HG03521 (cell line): ENCODE measurements at regions not wholly inside any gene's neighbourhood (a gene's known extent, or its start where the extent isn't known, plus 50 kb on each side); places are given as distances from the start of the nearest gene placed in this dataset.

Experiments used
- ATAC-seq: cut with Tn5 transposase; IDR thresholded peaks from one replicate; pipeline ENCODE4 v1.9.1; 2021; ENCODE audit warnings: mild to moderate bottlenecking, moderate library complexity; ENCODE audit not compliant: unreplicated experiment

- ATAC-seq, result no peak
Measured at GRCh38 chr3:167958141-167958540, 137.6 kb downstream of the GOLIM4 start.

- ATAC-seq, result no peak
Measured at GRCh38 chr3:167952969-167953368, 142.8 kb downstream of the GOLIM4 start.

GRCh38 chr3:167950212-167950611, 145.5 kb downstream of the GOLIM4 start:
- no peak for ATAC-seq

DNA sequence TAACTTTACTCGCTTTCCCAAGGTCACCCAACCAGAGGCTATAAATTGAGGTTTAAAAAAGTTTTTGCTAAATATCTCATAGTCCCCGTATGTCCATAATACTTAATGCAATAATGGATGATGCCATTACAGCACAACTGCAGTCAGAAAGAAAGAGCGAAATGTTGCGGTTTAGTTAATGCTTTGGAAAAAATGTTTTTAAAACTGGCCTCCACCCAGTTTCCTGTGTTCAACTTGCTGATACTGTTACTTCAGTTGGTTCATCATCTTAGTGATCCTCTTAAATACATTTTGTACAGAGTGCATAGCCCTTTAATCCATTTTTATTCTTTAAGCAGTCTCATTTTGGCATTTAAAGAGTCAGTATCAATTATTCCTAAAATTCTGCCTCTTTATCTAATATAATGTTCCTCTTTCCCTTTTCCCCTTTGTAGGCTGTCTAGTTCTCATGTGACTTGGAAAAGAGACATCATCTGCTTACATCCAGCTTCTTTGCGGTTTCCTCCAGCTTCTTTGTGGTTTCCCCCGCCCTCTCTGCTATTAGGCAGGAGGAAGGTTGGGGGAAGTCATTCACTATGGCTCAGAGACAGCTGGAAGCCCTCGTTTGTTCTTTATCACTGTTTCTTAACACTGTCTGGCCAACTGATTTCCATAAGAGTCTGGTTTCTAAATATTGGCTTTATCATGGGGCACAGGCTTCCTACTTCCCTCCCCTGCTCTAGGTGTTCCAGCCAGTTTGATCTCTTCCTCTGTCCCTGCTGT, 154.3 kb downstream of the GOLIM4 start:
- no peak for ATAC-seq

DNA sequence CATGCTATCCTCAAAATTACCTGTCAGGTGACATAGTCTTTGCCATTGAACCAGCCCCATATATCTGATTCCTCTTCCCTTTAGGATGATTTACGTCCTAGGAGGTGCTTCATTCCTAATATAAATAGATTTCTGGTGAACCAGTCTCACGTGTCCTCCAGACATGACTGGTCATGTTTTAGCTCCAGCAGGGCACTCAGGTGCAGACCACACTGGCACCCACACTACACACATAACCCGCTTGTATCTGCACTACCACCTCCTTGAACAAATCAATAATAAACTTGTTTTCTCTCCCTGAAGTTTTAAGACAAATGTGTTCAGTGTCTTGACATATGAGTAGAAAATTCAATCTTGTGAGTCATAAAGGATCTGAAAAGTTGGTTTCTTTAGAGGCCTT, 155.5 kb downstream of the GOLIM4 start:
- ATAC-seq, result no peak

DNA sequence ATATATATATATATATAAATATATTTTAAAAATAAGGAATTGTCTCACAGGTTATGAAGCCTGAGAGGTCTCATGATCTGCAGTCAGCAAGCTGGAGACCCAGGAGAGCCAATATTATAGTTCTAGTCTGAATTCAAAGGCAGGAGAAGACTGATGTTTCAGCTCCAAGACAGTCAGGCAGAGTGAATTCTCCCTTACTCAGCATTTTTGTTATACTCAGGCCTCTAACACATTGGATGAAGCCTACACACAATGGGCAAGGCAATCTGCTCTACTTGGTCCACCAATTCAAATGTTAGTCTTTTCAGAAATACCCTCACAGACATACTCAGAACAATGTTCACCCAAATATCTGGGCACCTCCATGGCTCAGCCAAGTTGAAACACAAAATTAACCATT, 157.2 kb downstream of the GOLIM4 start:
- no peak for ATAC-seq

DNA sequence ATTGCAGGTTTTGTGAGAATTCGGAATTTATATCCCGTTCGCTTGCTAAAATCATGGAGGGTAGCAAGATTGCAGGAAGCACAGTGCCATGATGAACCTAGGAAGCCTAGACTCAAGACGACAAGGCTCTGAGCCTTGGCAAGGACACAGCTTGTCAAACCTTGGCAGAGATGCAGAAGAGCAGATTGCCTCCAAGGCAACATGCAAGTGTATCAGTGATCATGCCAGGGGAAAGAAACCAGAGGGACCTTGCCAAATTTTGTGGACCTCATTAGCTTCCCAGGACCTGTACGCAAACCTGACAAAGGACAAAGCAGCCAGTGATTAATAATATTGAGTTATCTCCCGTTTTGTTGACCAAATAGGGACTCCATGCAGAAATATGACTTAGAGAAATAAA, 159.7 kb downstream of the GOLIM4 start:
- no peak for ATAC-seq

- ATAC-seq, result no peak
Measured at GRCh38 chr3:167930453-167930852, 165.3 kb downstream of the GOLIM4 start.

DNA sequence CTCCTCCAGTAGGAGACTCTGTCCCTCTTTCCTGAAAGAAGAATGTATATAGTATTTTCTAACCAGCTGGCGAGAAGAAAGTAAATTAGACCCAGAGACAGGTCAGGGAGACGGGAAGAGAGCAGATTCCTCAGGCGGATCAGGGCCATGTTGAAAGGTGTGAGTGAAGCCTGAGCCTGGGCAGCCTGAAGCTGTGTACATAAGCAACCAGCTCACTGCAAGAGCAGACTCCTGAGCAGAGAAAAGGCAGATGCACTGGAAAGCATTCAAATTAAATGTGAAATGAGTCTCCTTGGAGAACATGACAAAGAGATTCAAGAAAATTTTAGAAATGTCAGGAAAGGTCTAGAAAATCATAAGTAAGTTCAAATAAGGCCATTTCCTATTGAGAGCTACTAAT, 165.8 kb downstream of the GOLIM4 start:
- ATAC-seq, result no peak

GRCh38 chr3:167928381-167928780, 167.3 kb downstream of the GOLIM4 start:
- no peak for ATAC-seq

DNA sequence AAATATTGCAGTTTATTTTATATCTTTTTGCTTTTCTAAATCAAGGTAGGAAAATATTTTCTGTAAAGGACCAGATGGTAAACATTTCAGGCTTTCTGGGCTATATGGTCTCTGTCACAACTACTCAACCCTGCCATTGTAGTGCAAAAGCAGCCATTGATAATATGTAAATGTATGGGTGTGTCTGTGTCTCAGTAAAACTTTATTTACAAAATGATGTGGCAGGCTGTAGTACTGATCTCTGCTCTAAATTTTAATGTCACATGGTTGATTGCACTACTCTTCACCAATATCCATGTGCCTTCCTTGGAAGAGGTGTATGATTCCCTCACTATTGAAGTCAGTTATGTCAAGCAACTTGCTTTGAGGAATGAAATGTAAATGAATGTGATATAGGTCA, 175.0 kb downstream of the GOLIM4 start:
- no peak for ATAC-seq

DNA sequence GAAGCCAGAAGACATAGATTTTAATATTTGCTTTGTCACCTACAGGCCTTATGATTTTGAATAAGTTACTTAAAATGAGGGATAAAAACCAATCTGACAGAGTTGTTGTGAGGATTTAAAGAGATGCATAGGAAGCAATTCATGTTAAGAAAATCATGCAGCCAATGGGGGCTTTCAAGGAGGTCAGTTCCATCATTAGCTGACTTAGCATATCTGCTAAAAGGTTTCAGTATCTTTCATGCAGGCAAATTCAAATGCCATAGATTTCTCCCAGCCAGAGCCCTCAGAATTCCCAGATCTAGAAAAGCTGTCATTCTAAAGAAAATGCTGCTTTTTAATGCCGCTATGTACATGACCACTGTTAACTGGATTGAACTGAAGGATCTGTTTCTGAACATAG, 176.1 kb downstream of the GOLIM4 start:
- no peak for ATAC-seq

- no peak for ATAC-seq
Measured at GRCh38 chr3:167918686-167919085, 177.0 kb downstream of the GOLIM4 start.

DNA sequence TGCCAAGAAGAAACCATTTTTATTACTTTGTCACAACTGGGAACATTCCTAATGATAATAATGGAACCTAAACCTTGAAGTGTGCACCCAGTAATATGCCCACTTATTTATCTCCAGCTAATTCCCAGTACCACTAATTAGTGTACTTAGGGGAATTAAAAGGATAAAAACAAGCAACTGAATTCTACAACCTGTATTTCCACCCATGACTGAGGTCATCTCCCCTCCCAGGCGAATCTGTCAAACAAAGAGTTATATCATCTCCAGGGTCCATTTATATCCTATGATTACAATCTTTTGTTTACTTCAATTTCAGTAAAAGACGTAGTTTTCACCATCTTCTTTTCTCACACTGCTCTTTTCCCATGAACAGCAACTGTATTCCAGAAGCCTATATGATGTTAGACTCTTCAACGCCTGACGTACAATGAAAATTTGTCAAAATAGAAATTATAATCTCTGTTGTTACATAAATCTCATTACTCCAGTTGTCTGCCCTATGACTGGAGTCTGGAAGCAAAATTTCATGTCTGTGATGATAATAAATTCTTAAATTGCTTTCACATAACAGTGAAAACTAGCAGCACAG, 177.6 kb downstream of the GOLIM4 start:
- no peak for ATAC-seq

DNA sequence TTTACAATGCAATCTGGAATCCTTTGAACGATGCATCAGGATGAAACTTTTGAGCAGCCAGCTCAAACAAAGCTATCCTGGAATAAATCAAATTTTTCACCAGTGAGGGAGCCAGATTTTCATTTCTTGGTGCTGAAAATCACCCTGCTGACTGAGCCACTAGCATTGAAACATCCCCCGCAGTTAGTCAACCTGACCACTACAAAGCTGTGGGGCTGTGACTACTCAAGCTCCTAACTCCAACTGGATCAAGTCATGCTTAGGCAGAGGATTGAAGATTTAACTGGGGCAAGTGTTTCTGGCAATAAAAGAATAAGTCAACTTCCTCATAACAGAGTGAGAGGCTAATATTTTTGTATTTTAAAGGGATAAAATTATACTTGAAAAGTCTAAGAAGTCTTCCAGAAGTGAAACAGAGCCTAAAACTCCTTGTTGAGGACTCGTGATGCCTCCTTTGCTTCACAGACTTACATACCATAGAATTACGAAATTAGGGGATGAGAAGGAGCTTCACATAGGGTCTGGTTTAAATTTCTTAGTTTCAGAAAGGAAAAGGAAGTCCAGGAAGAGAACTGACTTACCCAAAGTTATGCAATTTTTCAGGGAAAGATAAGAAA, 177.8 kb downstream of the SERPINI1 start:
- no peak for ATAC-seq

GRCh38 chr3:167909952-167910351, 174.4 kb downstream of the SERPINI1 start:
- ATAC-seq, result no peak

GRCh38 chr3:167909504-167909896, 174.0 kb downstream of the SERPINI1 start:
- no peak for ATAC-seq

DNA sequence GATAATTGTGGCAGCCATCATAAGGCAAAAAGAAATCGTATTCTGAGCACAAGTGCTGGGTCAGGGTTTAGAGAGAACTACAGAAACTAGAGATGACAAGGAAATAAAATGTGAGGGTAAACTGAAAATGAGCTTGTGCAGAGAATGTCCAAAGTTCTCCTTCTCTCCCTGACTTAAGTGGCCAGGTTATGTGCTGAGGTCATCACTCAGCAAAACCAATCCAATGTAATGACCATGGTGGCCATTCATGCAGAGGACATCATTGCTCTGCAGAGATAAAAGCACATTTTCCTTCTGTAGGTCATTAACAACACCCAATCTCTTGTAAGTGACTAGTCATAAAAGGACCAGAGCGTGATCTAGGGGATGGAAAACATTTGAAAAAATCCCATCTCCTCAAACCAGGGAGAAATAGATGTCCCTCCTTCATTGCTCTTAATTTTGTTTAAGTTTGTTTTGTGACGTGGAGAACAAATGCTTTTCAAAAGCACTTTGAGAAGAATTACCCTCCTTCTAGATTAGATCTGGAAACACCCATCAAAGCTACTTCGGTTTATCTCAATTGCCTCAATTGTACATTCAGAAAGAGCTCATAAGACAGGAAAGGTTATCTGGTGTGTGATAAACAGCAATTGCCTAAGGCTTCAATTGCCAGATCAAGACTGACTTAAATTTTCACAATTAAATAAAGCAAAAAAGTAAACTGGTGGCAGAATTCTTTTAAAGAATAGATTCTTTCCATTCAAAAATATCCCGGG, 173.4 kb downstream of the SERPINI1 start:
- no peak for ATAC-seq

DNA sequence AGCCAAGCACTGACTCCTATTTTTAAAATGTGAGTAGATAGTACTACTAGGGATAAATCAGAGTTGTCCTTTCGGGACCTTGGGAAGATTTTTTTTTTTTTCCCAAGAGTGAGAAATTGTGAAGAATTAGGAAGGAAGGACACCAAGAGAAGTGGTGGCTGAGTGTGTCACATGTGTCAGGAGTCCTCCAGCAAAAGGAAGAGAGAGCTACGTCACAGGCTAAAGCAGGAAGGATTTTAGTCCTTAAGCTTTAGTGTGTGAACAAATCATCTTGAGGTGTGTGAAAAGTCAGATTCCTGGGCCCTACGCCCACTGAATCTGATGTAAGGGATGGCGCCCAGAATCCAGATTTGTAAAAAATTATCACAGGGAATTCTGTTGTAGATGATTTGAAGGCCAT, 172.7 kb downstream of the SERPINI1 start:
- no peak for ATAC-seq

- ATAC-seq, result no peak
Measured at GRCh38 chr3:167901138-167901537, 165.6 kb downstream of the SERPINI1 start.

- ATAC-seq, result no peak
Measured at GRCh38 chr3:167899093-167899492, 163.6 kb downstream of the SERPINI1 start.

DNA sequence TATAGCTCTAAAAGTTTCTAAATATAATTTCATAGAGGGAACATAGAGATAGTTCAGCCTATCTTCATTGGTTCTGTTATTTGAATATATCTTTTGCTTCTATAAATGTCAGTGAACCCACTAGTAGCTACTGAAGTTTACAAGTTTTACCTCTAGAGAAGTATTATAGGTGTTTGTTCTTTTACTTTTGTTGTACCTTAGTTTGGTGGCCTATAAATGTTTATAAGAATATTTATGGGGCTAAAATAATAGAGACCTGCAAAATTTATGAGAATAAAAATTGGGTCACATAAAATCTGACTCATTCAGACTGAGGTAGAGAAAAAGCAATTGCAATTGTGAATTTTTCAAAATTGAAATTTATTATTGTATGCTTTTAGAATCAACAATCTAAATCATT, 162.6 kb downstream of the SERPINI1 start:
- no peak for ATAC-seq
